B cell (primary cell): ENCODE measurements at regions not wholly inside any gene's neighbourhood (a gene's known extent, or its start where the extent isn't known, plus 50 kb on each side); places are given as distances from the start of the nearest gene placed in this dataset.

ENCODE experiments used
- ATAC-seq: fragments of 200-7000 bp; cut with Tn5 transposase; one replicate; pipeline ENCODE4 v1.10.0; 2021; ENCODE audit warnings: low read depth, mild to moderate bottlenecking, moderate number of reproducible peaks, moderate library complexity
- CTCF ChIA-PET: fragments of 350-600 bp; sonication (Branson Sonifier 250); formaldehyde crosslinking; loops from one replicate; lab custom pipeline; 2021; ENCODE audit warnings: antibody characterized with exemption, inconsistent platforms; lab: Charles Lee
- POLR2A ChIA-PET: fragments of 350-600 bp; sonication (Branson Sonifier 250); formaldehyde crosslinking; loops from one replicate; lab custom pipeline; 2021; ENCODE audit warnings: antibody characterized with exemption; lab: Charles Lee
- DNase-seq: peaks from one replicate; pipeline ENCODE4 v3.0.0; 2013
- H2AFZ ChIP-seq: 2 replicates; pipeline ENCODE4 v1.6.1; 2012; ENCODE audit warnings: mild to moderate bottlenecking, low read depth, low read length; ENCODE audit not compliant: insufficient read depth, poor library complexity, severe bottlenecking
- H3K27ac ChIP-seq, 2 donors: 1 replicate in 1 of 2; 2 replicates in 1 of 2; pipeline ENCODE4 v1.5.1; 2012 to 2013; ENCODE audit warnings: low read length in 2 of 2, mild to moderate bottlenecking in 2 of 2, moderate library complexity in 1 of 2
- H3K27me3 ChIP-seq, 4 experiments: fragments of 200-600 bp in 1 of 4; sonication (generic) in 1 of 4; replicated peaks in 1 of 4; 1 replicate in 2 of 4; 2 replicates in 2 of 4; pipeline versions ENCODE4 v1.6.1 to v1.7.0; 2013 to 2016; ENCODE audit warnings: low read length in 3 of 4, mild to moderate bottlenecking in 2 of 4, mixed read lengths in 1 of 4, moderate library complexity in 1 of 4; ENCODE audit not compliant: insufficient read depth in 4 of 4, control insufficient read depth in 3 of 4; ENCODE audit errors: control extremely low read depth in 1 of 4
- H3K36me3 ChIP-seq, 2 experiments: replicated peaks in 1 of 2; 1 replicate in 1 of 2; 2 replicates in 1 of 2; pipeline versions ENCODE4 v1.6.1 to v1.7.1; 2013; ENCODE audit warnings: low read length in 1 of 2; ENCODE audit not compliant: insufficient read depth in 2 of 2, control insufficient read depth in 1 of 2; ENCODE audit errors: control extremely low read depth in 1 of 2, extremely low read depth in 1 of 2
- H3K4me1 ChIP-seq, 2 donors: fragments of 200-600 bp in 1 of 2; sonication (generic) in 1 of 2; 1 replicate in 1 of 2; 2 replicates in 1 of 2; pipeline versions ENCODE4 v1.5.1 to v1.6.1; 2013 to 2017; ENCODE audit warnings: low read length in 2 of 2; ENCODE audit not compliant: control insufficient read depth in 2 of 2, insufficient read depth in 2 of 2
- H3K4me2 ChIP-seq: replicated peaks from 2 replicates; pipeline ENCODE3; 2012; ENCODE audit warnings: mild to moderate bottlenecking, low read depth, low read length; ENCODE audit not compliant: poor library complexity, severe bottlenecking
- H3K4me3 ChIP-seq, 5 experiments: fragments of 200-600 bp in 1 of 5; sonication (generic) in 1 of 5; 1 replicate in 3 of 5; 2 replicates in 2 of 5; pipeline versions ENCODE4 v1.5.1 to v1.7.0; 2011 to 2016; ENCODE audit warnings: low read length in 4 of 5, mild to moderate bottlenecking in 4 of 5, low read depth in 2 of 5, control low read depth in 1 of 5, moderate library complexity in 1 of 5; ENCODE audit not compliant: insufficient read depth in 1 of 5; ENCODE audit errors: control extremely low read depth in 1 of 5, extremely low read depth in 1 of 5
- H3K79me2 ChIP-seq: fragments of 200-600 bp; sonication (generic); one replicate; pipeline ENCODE4 v1.6.0; 2016; ENCODE audit warnings: low read length; ENCODE audit not compliant: control insufficient read depth, insufficient read depth
- H3K9ac ChIP-seq: fragments of 200-600 bp; sonication (generic); 2 replicates; pipeline ENCODE4 v1.6.1; 2017; ENCODE audit warnings: mild to moderate bottlenecking, low read length, moderate library complexity
- H3K9me3 ChIP-seq, 3 donors: one replicate each; pipeline versions ENCODE4 v1.6.1 to v1.7.1; 2013; ENCODE audit warnings: low read length in 2 of 3; ENCODE audit not compliant: control insufficient read depth in 2 of 3, insufficient read depth in 1 of 3; ENCODE audit errors: control extremely low read depth in 1 of 3
- H4K20me1 ChIP-seq: 2 replicates; pipeline ENCODE4 v1.6.0; 2012; ENCODE audit warnings: mild to moderate bottlenecking, low read length; ENCODE audit not compliant: insufficient read depth, control insufficient read depth, poor library complexity, severe bottlenecking
- H3K27ac Mint-ChIP-seq: one replicate; pipeline ENCODE4 v1.8.0; 2021; ENCODE audit warnings: mixed read lengths
- H3K27me3 Mint-ChIP-seq: one replicate; pipeline ENCODE4 v1.8.0; 2021; ENCODE audit warnings: mixed read lengths
- H3K4me1 Mint-ChIP-seq: one replicate; pipeline ENCODE4 v1.8.0; 2021; ENCODE audit warnings: mixed read lengths
- H3K4me3 Mint-ChIP-seq: one replicate; pipeline ENCODE4 v1.8.0; 2021; ENCODE audit warnings: mixed read lengths
- H3K9me3 Mint-ChIP-seq: one replicate; pipeline ENCODE4 v1.8.0; 2022; ENCODE audit warnings: mixed read lengths; ENCODE audit not compliant: insufficient read depth
- EZH2 ChIP-seq: IDR thresholded peaks from 2 replicates; pipeline ENCODE4 v1.6.1; 2012; ENCODE audit warnings: borderline replicate concordance, low read depth, mild to moderate bottlenecking, moderate library complexity, low read length; ENCODE audit not compliant: insufficient read depth, poor library complexity, severe bottlenecking
- WGBS: methylation state at CpG from one replicate; pipeline ENCODE4 v1.1.5; 2013; ENCODE audit warnings: missing lambda C conversion rate; ENCODE audit not compliant: insufficient coverage; 5-methylcytosine and 5-hydroxymethylcytosine counted together
- intact Hi-C: fragments of 100-400 bp; cut with micrococcal nuclease; formaldehyde crosslinking; loops from one replicate; pipeline ENCODE4 v1.10.0; 2022
- TF ChIP-seq, protein P1 (sequence below): fragments of 200-600 bp; IDR thresholded peaks from one replicate; pipeline ENCODE4 v1.8.0; 2022; ENCODE audit warnings: antibody characterized with exemption, mild to moderate bottlenecking

DNA sequence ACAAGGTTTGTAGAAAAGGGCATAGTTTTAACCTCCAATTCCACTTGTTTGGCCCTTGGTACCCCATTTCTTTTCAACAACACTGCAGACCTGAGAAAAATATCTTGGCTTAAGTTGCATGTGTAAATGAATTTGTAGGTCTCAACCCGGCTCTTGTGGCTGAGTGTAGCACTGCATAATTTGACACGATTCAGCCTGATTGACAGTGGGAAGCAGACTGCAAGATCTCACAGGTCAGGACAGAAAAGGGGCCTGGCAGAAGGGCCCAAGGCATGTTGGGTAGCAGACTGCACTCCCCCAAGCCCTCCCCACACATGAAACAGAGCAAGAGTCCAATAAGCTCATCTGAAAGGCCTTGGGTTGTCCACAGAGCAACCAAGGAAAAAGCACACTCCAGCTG lies 169.7 kb upstream of the SMARCA2 start:
- H3K79me2 ChIP-seq: no peaks in the 10 kb centered on the region
- H2AFZ ChIP-seq: no peak overlapping the region
- CTCF ChIA-PET: no interaction called here
- H3K9ac ChIP-seq: no peak overlapping the region
- H3K4me1 ChIP-seq: no peaks in the 10 kb centered on the region
- peaks cover 0 to 2% (median 0%) of the 10 kb centered on the region in 3 donors for H3K9me3 ChIP-seq
- no peak overlapping the region for H3K27ac Mint-ChIP-seq
- POLR2A ChIA-PET: no interaction called here
- ATAC-seq (no peak), DNase-seq (no peak)
- no peak overlapping the region for H3K4me3 Mint-ChIP-seq
- H3K27me3 ChIP-seq: no peaks in the 10 kb centered on the region
- H3K4me3 ChIP-seq: no peak overlapping the region
- intact Hi-C loops: no loop called here
- H3K27me3 Mint-ChIP-seq: no peaks in the 10 kb centered on the region
- TF ChIP-seq, protein P1, sequence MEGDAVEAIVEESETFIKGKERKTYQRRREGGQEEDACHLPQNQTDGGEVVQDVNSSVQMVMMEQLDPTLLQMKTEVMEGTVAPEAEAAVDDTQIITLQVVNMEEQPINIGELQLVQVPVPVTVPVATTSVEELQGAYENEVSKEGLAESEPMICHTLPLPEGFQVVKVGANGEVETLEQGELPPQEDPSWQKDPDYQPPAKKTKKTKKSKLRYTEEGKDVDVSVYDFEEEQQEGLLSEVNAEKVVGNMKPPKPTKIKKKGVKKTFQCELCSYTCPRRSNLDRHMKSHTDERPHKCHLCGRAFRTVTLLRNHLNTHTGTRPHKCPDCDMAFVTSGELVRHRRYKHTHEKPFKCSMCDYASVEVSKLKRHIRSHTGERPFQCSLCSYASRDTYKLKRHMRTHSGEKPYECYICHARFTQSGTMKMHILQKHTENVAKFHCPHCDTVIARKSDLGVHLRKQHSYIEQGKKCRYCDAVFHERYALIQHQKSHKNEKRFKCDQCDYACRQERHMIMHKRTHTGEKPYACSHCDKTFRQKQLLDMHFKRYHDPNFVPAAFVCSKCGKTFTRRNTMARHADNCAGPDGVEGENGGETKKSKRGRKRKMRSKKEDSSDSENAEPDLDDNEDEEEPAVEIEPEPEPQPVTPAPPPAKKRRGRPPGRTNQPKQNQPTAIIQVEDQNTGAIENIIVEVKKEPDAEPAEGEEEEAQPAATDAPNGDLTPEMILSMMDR: no peak
- TF ChIP-seq EZH2: no peak
- no peak overlapping the region for H3K4me2 ChIP-seq
- H3K27ac ChIP-seq: no peak overlapping the region
- 63% methylated on average over 2 of the region's 2 CpGs for WGBS
- no peaks in the 10 kb centered on the region for H3K9me3 Mint-ChIP-seq
- H3K36me3 ChIP-seq: no peaks in the 10 kb centered on the region
- no peaks in the 10 kb centered on the region for H3K4me1 Mint-ChIP-seq
- H4K20me1 ChIP-seq: no peaks in the 10 kb centered on the region

DNA sequence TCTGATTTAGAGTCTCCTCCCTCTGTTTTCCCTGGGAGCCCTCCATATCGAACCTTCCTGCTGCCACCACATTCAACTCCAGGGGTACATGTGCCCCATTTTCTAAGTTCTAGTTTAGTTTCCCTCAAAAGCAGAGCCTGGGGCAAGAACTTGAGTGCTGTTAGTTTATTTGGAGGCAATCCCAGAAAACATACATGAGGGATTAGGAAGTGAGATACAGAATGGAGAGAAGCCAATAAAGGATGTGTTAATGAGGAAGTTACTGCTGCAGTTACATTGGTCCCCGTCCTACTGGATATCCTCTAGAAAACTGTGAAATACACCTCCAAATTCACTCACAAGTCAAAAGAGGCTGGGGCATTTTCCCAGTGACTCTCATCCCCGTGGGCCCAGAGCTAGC lies 159.4 kb upstream of the SMARCA2 start:
- ATAC-seq: no peak
- CTCF ChIA-PET: no interaction called here
- H3K4me1 ChIP-seq: no peaks in the 10 kb centered on the region
- no peak overlapping the region for H3K4me2 ChIP-seq
- Mint-ChIP-seq H3K9me3 (peaks cover 6% of the 10 kb centered on the region), H3K27ac (no peak overlapping the region), H3K4me1 (no peaks in the 10 kb centered on the region), H3K4me3 (no peak overlapping the region), H3K27me3 (peaks cover 12% of the 10 kb centered on the region)
- H3K9me3 ChIP-seq: peaks cover 0 to 4% (median 0%) of the 10 kb centered on the region in 3 donors
- 45% methylated on average over 2 of the region's 3 CpGs for WGBS
- intact Hi-C loops: no loop called here
- POLR2A ChIA-PET: no interaction called here
- peaks cover 0 to 4% (median 0%) of the 10 kb centered on the region in 4 experiments for H3K27me3 ChIP-seq
- H3K9ac ChIP-seq: no peak overlapping the region
- no peaks in the 10 kb centered on the region for H3K36me3 ChIP-seq
- no peak overlapping the region for H2AFZ ChIP-seq
- DNase-seq: no peak
- no peak overlapping the region for H3K4me3 ChIP-seq
- H4K20me1 ChIP-seq: no peaks in the 10 kb centered on the region
- H3K27ac ChIP-seq: no peak overlapping the region
- no peaks in the 10 kb centered on the region for H3K79me2 ChIP-seq
- no peak for TF ChIP-seq EZH2
- TF ChIP-seq, protein P1: no peak
